HG03439 (cell line): ENCODE measurements at regions not wholly inside any gene's neighbourhood (a gene's known extent, or its start where the extent isn't known, plus 50 kb on each side); places are given as distances from the start of the nearest gene placed in this dataset.

Experiments used
- ATAC-seq: cut with Tn5 transposase; IDR thresholded peaks from one replicate; pipeline ENCODE4 v1.9.1; 2021; ENCODE audit warnings: mild to moderate bottlenecking, moderate library complexity; ENCODE audit not compliant: unreplicated experiment

GRCh38 chr14:97246648-97247047, 449.5 kb downstream of the VRK1 start:
- no peak for ATAC-seq

- ATAC-seq = no peak
Measured at GRCh38 chr14:97248973-97249372, 451.8 kb downstream of the VRK1 start.

DNA sequence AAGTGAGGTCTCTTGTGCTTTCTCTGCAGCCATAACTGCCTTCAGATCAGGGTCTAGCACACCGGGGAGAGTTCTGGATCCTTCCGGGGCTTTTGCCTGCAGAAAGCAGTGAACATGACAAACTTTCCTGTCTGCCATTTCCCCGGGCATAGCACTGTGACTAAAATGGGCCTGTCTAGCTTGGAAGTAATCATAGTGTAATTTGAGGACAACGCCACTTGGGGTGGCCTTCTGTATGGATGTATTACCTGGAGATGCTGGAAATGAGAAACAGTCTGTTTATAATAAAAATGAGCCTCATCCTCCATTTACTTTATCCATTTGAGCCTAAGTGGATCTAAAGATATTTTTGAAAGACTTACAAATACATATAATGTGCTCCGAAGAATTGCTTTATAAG, 453.7 kb downstream of the VRK1 start:
- ATAC-seq = no peak

DNA sequence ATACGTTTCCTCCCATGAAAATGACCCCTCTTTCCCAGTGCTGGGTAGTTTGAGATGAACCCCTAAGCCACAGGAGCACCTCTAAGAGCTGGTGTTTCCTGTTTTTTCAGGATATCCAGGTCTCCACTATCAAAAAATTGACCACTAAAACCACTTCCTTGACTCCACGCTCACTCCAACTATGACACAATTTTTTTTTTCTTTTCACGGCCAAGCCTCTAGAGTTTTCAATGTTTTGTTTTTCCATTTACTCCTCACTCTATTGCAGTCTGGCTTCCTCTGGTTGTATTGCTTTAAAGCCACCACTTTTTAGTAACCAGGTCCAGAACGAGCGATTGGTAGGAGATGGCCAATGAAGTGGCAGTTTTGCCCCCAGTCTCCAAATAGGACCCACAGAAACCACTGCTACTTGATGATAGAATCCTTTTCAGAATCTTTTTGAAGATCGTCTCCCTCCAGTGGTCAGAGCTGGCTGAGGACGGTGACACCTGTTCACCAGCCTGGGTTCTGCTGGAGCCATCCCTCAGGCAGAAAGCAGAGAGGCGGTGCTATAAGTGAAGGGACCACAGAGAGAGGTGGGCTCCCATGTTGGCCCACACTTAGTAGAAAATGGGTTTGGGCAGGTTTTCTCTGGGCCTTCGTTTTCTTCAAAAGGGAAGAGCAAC, 454.4 kb downstream of the VRK1 start:
- ATAC-seq = no peak

GRCh38 chr14:97253756-97254155, 456.6 kb downstream of the VRK1 start:
- no peak for ATAC-seq

GRCh38 chr14:97262336-97262735, 465.2 kb downstream of the VRK1 start:
- no peak for ATAC-seq

- ATAC-seq = no peak
Measured at GRCh38 chr14:97264516-97265230, 467.5 kb downstream of the VRK1 start.

- no peak for ATAC-seq
Measured at GRCh38 chr14:97266653-97267052, 469.5 kb downstream of the VRK1 start.

- no peak for ATAC-seq
Measured at GRCh38 chr14:97267509-97267908, 470.3 kb downstream of the VRK1 start.

DNA sequence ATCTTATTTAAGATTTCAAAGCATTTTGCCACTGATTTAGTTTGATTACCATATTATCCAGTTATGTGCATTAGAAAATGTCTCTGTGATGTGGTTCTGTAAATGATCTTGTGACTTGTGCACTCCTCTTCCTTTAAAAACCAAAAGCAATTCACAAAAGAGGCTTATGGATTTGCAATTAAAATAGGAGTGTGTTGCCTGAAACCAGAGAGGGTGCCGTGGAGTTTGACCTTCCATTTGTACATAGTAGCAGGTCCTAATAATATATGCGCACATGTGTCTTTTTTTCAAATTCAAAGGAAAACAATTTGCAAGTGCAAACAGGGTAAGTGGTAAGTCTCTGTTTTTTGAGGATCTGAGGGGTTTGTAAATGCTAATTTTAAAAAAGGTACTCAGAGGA, 470.9 kb downstream of the VRK1 start:
- no peak for ATAC-seq

- ATAC-seq = no peak
Measured at GRCh38 chr14:97270308-97270707, 473.1 kb downstream of the VRK1 start.

DNA sequence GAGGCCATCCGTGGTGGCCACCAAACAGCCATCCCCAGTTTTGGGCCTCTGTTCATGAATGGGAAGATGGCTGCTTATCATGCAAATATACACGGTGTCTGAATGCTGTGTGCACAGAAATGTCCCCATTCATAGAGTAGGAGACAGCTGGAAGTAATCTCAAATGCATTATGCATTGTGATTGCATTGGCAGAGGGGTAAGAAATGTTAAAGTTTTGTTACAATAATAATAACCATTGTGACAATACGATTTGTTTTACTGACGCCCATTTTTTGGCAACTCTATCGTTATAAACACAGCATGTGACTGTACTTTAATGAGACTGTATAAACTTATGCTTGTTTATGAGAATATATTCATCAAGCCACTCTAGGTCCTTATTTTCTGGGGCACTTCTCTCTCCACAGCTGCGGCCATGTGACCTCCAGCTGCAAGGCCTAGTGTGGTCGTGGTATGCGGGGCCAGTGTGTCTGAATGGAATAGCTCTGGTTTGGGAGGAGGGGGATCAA, 474.3 kb downstream of the VRK1 start:
- no peak for ATAC-seq

DNA sequence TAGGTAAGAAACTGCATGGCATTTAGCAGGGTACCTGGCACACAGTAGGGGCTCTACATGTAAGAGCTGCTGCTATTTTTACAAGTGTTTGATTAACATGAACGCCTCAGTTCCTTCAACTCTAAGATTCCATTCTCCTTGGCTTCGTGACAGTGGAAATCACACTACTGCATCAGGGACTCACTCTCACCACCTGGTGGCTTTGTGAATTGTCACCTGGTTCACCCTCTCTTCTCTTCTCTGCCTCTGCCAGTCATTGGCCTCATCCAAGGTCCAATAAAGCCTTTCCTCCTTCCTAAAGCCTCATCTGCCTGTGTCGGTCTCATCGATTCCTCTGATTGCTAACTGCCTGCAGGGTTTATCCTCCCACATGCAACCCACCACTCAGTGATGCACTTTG, 476.4 kb downstream of the VRK1 start:
- no peak for ATAC-seq

DNA sequence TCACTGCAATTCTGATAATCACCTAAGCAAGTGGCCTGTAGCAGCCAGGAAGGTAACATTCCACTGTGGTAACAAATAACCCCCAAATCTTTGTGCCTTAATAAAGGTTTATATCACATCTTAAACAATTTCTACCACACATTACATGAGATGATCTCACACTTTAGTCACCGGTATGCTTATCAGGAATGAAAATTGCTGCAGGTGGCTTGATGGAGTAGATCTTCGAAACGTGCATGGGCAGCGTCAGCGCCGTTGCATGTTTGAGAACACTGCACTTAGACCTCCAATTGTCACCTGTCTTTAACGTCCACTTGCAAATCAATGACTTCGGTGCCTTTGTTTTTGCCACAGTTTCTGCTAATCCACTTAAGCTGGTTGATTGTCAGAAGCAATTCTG, 477.4 kb downstream of the VRK1 start:
- ATAC-seq = no peak

- ATAC-seq = no peak
Measured at GRCh38 chr14:97275276-97275675, 478.1 kb downstream of the VRK1 start.

DNA sequence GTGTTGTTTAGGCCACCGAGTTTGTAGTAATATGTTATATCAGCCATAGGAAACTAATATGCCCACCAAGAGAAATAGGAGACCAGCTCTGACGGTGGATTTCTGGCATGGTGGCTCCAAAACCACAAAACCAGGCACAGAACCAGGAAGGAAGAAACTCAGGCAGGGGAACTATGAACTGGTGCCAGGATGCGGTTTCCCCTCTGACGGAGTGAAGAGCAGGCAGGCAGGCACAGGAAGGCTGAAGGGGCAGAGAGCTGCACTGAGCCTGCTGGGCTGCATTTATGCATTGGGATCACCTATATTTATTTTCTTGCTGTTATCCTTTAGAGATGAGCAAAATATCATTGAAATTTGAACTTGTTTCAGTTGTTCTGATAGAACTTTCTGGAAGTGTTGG, 479.4 kb downstream of the VRK1 start:
- no peak for ATAC-seq

DNA sequence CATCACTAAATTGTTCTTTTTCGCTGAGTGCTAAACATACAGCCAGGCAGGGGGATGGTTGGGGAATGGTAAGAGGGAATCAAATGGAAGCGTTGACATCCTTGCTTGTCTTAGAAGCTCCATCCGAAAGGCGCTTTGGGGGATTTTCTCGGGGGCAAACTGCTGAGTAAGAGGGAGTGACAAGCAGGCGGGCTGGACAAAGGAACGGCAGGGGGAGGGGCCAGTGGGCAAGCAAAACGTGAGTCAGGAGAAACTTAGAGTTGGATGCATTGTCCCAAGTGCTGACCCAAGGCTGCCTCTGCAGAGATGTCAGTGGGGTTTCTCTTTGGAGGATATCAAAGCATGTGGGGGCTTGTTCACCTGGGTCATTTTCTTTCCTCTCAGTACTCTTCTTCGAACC, 480.5 kb downstream of the VRK1 start:
- no peak for ATAC-seq

GRCh38 chr14:97280526-97280925, 483.3 kb downstream of the VRK1 start:
- no peak for ATAC-seq

DNA sequence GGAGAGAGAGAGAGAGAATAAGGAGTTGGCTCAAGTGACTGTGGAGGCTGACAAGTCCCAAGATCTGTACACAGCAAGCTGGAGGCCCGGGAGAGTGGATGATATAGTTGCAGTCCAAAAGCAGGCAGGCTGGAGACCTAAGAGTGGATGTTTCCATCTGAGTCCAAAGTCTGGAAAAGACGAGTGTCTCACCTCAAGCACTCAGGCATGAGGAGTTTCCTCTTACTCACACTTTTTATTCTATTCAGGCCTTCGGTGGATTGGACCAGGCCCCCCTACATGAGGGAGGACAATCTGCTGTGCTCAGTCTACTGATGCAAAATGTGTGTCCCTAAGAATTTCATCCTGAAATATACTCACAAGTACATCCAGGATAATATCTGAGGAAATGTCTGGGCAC, 484.6 kb downstream of the VRK1 start:
- no peak for ATAC-seq

DNA sequence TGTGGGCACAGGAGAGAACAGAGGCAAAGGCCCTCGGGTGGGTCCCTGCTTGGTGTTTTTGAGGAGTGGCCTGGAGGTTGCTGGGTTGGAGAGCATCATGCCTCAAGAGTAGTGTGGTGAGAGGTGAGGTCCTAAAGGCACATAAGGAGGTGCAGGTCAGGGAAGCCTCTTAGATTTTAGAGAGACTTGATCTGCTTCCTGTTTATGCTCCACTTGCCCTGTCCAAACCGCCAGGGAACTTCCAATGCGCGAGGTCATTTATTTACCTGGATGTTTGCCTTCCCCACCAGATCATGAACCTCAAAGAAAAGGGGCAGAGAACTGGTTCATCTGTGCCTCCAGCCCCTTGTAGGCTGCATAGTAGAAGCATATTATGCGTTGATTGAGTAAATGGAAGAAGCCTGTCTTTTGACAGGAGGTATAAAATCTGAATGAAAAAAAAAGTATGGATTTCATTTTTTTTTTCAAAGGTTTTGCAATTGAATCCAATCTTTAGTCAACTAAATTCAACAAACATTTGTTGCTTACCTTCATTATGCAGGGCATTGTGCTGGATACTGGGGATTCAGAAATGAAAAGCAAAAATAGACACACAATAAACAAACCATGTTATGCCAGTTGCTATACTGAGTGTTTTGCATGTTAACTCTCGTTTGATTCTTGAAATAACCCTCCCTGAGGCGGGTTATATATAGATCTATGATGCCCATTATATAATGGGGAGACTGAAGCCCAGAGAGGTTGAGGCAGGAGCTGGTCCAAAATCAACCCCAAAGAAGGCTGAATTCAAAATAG, 485.2 kb downstream of the VRK1 start:
- no peak for ATAC-seq

- ATAC-seq = no peak
Measured at GRCh38 chr14:97283005-97283403, 485.8 kb downstream of the VRK1 start.

GRCh38 chr14:97283426-97283825, 486.2 kb downstream of the VRK1 start:
- no peak for ATAC-seq
